ENCODE measurements at regions not wholly inside any gene's neighbourhood (a gene's known extent, or its start where the extent isn't known, plus 50 kb on each side); places are given as distances from the start of the nearest gene placed in this dataset.

DNA sequence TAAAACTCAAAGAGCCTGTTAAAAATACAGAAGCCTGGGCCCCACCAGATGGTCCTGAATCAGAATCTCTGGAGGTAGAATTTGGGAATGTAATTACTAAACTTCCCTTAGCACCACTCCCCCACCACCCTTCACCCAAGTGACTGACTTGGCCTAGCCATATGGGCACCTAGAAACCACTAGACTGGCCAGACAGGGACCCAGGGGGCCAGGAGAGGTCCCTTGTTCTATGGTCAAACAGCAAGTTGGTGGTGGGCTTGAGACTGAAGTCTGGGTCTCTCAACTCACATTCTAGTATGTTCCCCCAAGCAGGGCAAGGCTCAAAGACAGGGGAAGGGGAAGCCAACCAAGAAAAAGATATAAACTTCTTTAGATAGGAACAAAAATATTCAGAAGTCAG lies 301.5 kb upstream of the TLE3 start:
- no peak for DNase-seq (ENCODE audit: low read depth, low spot score)

DNA sequence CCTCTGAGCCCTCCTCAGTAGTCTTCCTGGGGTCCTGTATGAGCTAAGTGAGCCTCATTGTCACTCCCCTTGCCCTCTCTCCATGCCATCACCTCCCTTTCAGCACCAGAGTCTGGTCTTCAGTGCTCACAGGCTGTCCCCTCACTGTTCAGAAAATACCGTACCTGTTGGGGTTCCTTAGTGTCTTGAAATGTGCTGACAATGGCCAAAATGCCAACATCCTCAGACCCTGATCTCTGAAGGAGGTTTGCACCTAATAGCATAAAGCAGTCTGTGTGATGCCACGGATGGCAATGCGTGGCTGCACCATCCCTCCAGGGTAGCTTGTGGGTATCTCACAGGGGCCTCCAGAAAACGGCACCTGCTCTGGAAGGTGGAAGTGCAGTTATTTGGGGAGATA lies 301.0 kb upstream of the TLE3 start:
- no peak for DNase-seq (ENCODE audit: low read depth, low spot score)

DNA sequence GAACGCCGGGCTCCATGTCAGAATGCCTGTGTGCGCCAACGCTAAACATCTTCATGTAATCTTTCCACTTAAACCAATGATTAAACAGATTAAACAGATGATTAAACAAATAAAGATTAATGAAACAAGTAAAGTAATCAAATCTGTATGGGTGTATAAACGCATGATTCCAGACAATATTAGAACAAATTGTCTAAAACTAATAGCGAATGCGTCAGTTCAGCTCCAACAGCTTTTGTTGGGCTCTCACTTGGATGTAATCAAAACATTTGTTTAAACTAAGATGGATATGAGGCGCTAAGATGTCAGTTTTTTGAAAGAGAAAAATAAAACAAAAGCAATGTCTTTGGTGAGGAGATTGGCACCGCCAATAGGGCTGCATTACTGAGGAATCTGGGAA lies 299.1 kb upstream of the TLE3 start:
- DNase-seq (ENCODE audit: low read depth, low spot score), result no peak

DNA sequence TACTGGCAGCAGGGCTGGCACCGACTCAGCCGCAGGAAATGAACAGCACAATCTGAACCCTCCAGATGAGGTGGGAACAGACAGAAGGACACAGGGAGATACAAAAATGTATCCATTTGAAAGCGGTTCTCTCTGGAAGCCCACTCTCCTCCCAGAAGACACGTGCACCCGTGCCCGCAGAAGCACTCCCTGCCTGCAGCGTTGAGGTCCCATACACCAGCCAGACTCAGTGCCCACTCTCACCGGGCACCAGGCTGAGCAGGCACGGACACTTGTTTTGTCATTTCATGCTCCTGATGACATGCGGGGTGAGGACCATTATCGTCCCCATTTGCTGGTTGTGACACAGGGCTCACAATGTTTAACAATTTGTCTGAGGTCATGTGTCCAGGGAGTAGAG lies 297.4 kb upstream of the TLE3 start:
- no peak for DNase-seq (ENCODE audit: low read depth, low spot score)

DNA sequence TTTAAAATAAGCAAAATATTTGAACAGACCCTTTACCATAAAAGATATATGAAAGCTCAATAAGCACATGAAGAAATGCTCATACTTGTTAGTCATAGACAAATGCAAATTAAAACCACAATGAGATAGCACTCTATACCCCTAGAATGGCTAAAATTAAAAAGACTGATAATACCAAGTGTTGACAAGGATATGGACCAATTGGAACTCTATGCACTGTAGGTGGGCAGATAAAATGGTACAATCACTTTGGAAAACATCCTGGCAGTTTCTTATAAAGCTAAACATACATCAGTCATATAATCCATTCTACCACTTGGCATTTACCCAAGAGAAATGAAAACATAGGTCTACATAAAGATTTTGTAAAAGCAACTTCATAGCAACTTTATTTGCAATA lies 293.0 kb upstream of the TLE3 start:
- no peak for DNase-seq (ENCODE audit: low read depth, low spot score)

DNA sequence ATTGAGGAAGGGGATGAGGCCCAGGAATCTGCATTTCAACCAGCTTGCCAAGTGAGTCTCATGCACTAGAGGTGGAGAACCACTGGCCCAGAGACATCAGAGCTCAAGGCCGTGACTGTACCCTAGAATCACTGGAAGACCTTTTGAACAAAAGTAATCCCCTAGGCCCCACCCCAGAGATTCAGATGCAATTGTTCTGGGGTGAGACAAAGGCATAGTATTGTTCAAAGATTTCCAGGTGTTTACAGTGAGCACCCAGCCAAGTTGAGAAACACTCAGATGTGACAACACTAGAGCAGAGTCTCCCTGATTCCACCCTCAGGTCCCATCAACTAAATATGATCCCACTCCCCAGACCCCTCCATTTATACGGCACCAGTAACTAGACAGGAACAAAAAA lies 290.3 kb upstream of the TLE3 start:
- DNase-seq (ENCODE audit: low read depth, low spot score), result no peak

DNA sequence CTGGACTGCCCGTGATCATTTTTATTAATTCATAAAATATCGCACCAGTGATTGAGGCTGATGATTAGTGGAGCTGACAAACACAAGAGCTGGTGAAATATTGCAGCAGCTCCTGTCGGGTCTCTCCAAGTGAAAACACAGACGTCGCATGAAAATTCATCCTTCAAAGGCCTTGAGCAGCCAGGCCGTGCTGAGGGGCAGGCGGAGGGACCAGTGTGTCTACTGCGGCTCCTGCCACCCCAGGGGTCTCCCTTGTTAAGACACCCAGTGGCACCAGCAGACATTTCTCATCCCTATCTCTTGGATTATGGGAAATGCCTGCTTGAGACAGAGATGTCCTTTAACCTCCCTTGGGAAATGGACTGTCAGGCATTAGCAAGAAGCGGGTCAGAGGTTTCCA lies 289.4 kb upstream of the TLE3 start:
- no peak for DNase-seq (ENCODE audit: low read depth, low spot score)

DNA sequence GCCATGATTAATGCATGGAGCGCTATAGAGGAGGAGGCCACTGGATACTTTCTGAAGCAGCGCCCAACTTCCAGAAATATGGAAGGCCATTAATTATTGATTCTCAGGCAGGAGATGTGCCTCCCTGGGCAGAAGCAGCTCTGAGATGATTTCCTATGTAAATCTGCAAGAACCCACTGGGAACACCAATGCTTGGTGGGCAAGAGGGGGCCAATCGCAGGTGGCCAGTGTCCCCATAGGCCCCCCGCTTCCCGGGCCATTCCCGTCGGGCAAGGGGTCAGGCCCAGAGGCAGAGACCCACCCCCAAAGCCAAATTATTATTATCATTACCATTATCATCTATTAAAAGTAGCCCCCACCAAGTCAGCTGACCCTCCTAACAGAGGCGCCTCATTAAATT lies 288.0 kb upstream of the TLE3 start:
- DNase-seq (ENCODE audit: low read depth, low spot score), result no peak

DNA sequence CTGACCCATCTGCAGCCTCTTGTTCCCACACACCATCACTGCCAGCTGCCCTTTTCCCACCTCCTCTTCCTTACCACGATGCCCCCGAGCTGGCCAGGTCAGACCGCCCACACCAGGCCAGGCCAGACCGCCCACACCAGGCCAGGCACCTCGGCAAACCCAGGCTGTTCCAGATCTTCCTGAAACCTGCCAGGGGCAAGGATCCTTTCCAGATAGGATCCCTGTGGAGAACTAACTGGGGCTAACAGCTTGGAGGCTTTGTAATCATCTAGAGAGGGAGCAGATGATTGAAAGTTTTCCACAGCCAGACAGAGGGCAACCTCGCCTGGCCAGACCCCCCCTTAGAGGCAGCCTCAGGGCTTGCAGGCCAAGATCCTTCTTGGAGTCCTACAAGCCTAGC lies 287.3 kb upstream of the TLE3 start:
- no peak for DNase-seq (ENCODE audit: low read depth, low spot score)

DNA sequence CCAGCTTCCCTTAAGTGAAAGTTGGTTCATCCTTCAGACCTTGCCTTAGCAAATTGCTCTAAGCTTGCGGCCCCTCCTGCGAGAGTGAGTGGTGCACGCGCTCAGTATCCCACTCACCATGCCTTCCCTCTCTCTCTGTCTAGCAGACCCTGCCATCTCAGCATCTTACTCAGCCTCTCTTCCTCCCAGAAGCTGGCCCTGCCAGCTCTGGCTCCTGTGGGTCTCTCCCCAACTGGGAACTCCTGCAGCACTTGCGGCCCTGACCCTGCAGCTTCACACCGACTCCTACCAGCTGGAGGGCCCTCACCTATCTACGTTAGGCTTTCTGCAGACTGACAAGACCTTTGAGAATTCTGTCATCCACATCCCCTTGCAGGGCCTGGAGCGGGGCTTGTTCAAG lies 286.1 kb upstream of the TLE3 start:
- DNase-seq (ENCODE audit: low read depth, low spot score), result no peak

DNA sequence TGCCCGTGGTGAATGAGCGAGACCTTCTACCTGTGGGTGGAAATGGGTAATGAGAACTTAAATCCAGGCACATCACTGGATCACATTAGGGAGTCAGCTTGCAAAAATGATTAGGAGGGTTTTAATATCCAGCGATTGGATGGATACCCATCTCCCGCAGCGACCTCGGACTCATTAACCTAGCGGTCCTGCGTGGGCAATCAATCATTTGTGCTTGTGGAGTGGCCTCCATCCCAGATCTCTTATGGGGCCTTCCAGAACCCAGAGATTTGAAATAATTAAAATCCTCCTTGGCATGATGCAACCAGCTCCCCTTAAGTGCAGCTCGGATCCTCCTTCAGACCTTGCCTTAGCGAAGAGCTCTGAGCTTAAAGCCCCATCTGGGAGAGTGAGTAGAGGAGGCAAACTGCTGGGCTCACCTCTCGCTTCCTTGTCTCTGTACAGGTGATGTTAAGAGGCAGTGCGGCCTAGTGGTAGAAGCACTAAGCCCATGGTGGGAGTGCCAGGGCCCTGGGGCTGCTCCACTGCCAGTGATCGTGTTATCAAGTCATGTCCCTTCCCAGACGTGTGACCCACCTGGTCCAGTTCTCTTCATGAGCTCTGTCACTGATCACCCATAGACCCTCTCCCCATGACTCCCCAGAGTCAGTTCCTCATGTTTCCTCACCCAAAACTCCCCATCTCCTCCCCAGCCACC lies 285.2 kb upstream of the TLE3 start:
- no peak for DNase-seq (ENCODE audit: low read depth, low spot score)

DNA sequence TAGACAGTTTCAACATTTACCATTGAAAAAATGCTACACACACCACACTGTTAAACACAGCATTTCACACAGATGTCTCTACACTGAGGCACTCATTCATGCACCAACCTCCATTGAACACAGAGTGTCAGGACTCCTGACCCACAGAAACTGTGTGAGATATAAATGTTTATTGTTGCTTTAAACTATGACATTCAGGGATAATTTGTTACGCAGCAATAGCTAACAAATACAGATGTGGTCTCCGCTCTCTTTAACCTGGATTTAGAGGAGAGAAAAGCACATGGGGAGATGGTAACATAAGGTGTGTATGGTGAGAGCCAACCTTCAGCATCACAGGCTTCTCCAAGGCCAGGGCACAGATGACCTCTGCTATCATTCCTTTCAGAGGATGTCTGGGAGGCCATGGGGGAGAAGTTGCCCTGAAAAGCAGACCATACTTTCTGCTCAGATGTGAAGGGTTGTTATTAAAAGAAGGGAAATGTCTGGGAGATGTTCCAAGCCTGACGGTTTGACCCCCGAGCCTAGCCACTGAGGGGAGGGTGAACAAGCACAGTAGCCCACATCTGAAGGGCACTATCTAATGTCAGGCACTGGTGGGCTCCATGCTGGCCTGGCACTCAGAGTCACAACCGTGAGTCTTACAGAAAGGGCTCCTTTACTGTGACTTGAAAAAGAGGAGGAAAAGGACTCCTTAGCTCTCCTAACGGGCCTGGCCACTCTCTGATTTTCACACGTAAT lies 284.5 kb upstream of the TLE3 start:
- DNase-seq (ENCODE audit: low read depth, low spot score), result no peak

DNA sequence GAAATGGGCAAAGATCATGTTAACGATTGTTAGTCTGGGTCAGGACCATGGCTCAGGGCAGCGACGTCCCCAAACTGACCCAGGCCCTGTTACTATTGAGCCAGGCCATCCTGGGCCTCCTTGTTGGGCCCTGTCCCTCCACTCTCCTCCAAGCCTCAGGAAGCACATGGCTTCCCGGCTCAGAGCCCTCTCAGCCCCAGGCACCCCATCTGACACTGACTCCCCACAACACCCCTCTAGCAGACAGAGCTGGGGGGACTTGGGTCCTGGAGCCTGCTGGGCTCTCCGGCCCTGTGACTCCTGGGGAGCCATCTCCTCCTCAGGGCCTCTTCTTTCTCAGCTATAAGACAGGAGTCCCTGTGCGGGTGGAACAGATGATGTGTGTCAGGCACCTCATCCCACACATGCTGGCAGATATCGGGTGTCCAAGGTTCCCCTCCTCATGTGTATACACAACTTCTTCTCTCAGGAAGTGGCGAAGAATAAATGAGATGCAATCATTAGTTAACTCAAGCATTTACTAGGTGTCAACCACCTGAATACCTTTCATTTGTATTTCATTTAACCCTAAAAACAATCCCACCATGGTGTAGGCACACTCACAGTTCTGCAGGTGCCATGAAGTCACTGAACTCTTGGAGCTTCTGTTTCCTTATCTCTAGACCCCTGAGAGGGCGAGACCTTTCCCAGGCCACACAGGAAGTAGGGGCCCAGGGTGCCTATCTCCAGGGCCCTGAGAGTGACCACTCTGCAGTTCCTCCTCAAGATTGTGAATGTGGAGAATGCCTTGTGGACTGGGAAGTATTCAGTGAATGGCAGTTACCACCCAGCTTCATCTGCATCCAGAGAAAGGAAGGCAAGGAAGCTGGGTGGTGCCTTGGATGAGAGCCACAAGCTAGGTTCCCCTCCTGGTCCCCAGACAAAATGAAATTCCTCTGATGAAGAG lies 282.5 kb upstream of the TLE3 start:
- DNase-seq (ENCODE audit: low read depth, low spot score), result no peak

DNA sequence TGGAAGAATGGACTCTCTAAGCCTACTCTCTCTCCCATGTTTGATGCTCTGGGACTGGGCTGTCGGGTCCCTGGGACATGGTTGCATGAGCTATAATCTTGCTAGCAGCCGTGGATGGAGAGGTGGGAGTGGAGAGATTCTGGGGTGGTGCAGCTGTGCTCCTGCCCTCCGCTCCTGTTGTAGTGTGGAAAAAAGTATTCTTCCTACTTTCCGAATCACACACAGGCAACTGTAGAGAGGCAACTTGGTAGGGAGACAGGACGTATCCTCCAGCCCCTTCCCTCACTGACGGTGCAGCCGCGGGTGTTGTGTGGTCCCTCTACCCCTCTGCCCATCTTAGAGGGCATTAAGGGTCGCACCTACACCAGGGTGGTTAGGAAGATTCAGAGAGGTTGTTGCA lies 281.4 kb upstream of the TLE3 start:
- DNase-seq (ENCODE audit: low read depth, low spot score), result no peak

DNA sequence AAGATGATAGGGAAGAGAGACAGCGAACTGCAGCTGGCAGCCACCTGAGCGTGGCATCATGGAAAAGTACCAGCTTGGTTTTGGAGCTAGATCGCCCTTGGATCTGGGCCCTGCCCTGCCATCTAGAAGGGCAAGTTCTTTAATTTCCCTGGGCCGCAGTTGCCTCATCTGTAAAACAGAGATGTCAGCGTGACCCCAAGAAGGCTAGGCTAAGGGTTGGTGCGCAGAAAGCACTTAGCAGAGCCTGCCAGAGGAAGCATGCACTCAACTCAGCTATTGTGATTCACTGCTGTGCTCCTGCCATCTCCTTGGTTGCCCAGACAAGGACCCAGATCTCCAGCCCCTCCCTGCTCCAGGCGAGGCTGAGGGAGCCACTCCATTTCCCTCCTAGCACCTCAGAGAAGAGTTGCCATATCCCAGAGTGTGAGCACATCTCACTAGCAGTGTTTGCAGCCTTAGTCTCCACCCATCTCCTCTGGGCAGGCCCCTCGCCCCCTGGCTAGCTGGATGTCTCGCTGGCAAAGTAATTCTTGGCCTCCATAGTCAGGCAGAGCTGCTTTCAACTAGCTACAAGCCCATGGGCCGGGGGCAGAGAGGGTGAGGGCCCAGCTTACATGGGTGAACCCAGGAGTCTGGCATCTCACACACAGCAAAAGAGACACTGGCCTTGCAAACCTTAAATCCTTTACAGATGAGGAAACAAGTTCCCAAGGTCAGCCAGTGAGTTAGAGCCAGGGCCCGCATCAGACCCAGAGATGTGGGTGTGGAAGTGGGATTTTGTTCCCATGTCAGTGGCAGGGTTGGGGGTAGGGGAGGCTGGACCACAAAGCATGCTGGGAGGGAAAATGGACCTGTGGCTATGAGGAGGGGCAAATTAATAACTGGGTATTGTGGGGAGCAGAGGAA lies 280.7 kb upstream of the TLE3 start:
- no peak for DNase-seq (ENCODE audit: low read depth, low spot score)

DNA sequence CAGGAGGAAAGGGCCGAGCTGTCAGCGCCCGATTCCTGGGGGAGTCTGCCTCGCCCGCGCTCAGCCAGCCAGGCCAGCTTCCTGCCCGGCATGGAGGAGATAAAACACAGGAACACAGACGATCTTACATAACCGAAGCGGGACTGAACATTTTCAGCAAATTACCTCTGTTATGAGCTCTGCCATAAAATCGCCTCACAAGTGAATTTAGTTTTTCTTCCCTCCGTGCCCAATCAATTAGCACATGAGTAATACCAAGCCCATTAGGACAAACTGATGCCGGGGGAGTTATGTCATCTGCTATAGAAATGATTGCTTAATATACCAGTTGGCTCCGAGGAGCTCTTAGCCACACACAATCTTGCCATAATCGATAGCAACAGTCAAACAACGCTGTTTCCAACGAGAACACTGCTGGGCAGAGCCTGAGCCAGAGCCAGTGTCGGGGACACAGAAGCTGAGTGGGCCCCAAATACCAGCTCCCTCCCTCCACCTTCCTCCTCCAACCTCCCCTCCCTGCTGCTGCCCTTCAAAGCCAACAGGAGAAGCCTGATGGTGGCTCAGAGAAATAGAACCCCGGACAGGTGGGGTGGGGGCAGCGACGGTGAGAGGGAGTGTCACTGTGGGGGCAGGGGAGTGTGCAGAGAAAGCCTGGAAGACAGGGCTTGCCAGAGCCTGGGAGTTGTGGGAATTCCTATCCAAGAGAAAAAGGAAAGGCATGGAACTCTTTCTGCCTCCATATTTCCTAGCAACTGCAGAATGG lies 279.4 kb upstream of the TLE3 start:
- no peak for DNase-seq (ENCODE audit: low read depth, low spot score)

DNA sequence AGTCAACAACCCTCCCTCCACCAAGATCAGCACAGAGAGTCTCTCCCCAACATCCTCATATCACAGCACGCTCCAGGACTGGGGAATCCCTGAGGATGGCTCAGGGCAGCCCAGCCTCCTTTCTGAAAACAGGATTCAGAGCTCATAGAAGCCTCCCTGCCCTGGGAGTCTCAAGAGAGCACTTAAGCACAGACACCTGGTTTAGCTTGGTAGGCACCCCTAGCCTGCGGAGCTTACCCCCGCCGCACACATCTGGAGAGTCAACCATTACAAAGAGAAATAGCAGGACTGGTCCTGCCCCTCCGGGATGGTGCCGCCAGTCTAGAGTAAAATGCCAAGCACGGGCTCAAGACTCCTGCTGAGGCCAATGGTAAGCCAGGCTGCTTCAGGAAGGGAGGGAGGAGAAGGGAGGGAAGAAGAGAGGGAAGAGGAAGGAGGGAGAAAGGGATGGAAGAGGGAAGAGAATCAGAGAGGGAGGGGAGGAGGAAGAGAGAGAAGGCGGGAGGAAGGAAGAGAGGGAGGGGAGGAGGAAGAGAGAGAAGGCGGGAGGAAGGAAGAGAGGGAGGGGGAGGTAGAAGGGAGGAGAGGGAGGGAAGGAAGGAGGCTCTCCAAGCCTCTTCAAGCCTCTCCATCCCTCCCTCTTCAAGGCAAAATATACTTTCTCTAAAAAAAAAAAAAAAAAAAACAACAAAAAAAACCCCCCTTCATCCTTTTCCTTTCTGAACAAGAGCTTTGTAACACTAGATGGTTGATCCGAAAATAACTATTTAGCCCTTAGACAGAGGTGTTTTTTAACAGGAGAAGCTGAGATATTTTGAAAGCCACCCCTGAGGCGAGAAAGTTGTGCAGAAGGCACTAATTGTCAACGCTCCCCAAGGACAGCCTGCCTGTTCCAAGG lies 278.6 kb upstream of the TLE3 start:
- DNase-seq (ENCODE audit: low read depth, low spot score), result no peak

DNA sequence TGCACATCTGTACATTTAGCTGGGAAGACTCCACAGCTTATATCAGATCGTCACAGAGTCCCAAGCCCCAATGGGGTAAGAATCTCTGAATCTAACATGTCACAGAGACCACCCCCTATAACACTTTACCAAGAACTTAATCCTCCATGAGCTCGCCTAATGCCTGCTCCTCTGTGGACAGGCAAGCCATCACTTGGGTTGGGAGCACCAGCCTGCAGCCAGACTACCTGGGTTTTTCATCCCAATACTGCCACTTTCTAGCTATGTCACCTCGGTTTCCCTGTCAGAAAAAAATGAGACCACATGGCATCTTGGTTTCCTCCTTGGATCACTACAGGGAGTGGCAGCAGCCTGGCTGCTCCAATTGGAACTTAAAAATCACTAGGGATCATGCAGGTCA lies 277.9 kb upstream of the TLE3 start:
- no peak for DNase-seq (ENCODE audit: low read depth, low spot score)

DNA sequence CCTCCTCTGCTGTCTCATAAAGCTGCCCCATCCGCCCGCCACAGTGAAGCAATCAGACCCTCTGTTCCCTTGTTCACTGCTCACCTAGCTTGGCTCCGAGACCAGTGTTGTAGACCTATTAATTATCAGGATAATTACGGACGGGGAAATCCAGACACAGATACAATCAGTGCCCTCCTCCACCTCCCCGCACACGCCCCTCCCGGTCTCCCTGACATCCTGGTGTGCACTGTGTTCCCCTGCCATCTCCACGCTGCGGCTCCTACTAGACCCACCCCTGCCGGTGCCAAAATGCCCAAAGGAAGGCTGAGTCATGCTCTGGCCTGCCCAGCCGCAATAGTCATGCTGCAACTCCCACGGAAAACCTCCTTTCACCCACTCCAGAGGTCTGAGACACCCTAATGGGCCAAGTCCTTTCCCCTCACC lies 277.3 kb upstream of the TLE3 start:
- DNase-seq (ENCODE audit: low read depth, low spot score), result no peak

DNA sequence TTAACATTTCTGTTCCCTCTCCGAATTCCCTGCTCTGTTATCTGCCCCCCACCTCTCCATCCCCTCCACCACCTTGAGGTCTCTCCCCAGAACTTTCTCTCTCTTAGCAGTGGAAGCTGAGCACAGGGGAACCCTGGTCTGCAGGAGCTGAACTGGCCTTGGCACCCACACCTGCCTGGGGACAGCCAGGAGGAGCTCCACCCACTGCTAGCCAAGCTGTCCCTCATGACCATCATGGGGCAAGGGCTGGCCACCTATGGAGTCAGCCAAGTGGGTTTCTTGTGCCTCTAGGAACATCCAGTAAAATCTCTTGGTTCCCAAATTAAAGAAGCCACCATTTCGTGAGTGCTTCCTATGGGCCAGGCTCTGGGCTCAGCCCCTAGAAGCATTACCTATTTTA lies 276.4 kb upstream of the TLE3 start:
- no peak for DNase-seq (ENCODE audit: low read depth, low spot score)
